ENCODE measurements at regions not wholly inside any gene's neighbourhood (a gene's known extent, or its start where the extent isn't known, plus 50 kb on each side); places are given as distances from the start of the nearest gene placed in this dataset.

DNA sequence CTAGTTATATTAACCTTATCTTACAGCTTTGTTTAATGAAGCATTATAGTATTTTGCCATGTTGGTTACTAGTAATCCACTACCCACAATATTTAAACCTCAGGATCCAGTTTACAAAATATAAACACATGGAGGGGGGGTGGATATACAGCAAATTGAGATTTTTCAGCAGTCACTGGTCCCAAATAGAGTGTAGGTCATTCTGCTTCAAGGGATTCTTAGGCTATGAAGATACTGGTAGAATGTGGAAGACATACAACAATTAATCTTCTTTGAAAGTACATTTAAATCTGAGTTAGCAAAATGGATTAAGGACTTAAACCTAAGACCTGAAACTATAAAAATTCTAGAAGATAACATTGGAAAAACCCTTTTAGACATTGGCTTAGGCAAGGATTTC is 569.6 kb downstream of the ZNF674 start:
- DNase-seq: no peak

DNA sequence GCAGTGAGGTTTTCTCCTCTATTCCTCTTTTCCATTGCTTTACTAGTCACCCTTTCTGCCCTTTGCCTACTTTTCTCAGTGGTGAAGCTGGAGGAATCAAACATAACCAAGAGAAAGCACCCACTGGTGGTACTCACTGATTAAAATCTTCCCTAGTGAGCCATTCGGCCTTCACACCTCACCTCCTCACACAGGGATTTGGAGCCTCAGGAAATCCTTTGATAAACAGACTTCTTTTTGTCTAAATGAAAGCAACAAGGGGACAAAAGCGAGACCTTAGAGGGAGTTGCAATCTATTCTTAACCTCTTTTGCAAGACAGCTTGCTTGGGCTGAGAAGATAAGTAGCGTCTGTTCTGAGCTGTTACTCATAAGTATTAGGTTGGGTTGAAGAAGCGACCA is 572.6 kb downstream of the ZNF674 start:
- DNase-seq: no peak

DNA sequence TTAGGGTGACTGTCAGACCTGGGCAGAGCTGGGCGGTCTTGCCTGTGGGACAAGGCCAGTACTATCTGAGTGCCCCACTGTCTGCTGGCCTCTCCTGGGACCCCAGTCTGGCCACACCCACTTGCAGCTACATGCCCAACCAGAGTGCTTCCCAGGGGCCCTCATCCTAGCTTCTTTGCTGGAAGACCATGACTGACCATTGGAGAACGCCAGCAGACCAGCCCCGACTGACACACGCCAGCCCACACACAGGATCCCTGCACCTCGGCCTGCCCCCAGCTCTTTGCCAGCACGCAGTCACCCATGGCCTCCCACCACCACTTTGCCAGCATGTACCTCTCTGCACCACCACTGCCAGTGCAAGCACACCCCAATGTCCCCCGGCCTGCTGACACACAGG is 585.7 kb downstream of the ZNF674 start:
- no peak for DNase-seq

DNA sequence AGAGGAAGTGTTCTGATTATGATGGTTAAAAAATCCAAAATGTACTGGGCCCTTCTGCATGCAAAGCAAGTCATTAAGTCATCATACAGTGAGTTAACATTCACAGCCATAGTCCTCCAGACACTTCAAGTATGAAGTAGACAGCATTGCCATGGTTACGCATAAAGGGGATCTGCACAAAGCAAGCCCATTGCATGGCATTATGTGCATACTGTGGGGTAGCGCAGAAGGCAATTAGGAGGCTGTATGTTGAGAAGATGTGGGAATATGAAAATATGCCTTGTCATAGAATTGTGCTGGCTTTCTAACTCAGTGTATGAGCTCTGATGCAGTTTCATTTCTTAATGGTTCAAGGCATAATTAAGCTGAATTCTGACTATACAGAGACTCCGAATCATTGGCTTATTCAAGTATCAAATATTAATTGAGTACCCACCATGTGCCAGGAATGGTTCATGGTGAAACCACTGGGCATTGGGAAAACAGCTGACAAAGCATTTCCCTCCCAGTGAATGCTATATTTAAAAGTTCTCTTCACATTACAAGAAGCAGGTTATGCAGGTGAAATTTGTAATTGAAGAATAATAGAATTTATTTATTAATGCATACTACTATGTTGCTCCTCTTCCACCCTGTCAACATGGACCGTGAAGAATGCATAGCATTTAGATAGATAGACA is 588.9 kb downstream of the ZNF674 start:
- DNase-seq: no peak

DNA sequence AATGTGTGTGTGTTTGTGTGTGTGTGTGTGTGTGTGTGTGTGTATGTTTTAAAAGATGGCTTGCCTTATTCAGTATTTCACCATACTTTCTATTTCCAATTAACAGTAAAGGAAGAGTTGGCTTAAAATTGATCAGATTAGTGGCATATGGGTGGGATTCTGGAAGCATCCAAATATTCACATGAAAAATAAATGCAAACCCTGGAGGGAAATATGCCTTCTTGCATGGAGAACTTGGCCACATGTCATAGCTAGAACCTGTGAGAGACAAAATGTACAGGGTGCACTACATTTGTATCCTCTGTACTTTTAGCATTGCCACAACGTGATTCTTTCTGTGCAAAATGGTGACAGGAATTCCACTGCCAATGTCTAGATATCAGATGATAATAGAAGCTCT is 589.6 kb downstream of the ZNF674 start:
- no peak for DNase-seq

DNA sequence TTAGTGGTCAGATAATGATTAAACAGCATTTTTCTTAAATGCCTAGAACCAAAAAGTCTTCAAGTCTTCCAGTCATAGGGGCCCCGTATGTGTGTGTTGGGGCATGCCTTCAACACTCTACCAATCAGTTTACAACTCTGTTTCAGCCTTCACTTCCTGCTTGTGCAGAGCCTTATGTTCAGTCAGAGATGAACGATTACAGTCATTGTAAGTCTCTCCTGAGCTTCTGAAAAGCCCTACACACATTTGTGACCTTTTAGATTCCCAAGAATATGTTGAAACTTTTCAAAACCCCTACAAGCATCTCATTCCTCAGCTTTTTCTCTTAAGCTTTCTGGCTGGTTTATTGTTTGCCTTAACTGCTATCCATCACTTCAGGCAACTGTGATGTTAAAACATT is 591.2 kb downstream of the ZNF674 start:
- no peak for DNase-seq

DNA sequence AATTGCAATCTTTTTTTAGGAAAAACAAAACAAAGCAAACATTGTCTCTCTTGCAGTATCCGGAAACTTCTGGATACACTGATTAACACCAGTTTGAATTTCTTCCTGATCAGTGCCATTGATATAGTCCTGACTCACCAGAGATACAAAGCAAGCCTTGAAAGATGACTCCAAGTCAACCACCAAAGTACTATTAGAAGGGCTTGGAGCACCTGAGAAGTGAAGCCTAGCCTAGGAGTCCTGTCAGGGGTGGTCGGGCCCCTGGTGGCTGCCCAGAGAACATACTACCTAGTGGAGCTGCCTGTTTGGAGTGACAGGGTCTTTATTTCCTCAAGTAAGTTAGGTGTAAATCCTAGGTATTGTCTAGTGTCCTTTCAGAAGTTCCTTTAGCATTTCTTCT is 593.2 kb downstream of the ZNF674 start:
- no peak for DNase-seq

DNA sequence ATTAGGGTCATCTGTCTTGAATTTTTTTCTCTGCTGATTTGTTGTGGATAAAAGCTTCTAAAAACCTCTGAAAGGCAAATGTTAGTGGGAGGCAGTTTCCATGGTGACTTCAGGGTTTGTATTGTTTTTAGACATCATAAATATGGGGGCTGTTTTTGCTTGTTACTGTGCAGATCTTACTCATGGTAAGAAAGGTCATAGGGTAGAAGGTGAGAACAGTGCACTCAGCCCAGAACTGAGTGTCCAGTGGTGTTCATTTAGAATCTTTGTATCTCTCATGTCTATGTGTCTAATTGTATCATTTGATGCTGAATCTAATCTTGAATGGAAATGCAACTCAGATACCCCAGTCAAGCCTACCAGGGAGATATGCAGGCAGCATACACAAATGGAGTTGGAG is 609.8 kb downstream of the ZNF674 start:
- DNase-seq: no peak

DNA sequence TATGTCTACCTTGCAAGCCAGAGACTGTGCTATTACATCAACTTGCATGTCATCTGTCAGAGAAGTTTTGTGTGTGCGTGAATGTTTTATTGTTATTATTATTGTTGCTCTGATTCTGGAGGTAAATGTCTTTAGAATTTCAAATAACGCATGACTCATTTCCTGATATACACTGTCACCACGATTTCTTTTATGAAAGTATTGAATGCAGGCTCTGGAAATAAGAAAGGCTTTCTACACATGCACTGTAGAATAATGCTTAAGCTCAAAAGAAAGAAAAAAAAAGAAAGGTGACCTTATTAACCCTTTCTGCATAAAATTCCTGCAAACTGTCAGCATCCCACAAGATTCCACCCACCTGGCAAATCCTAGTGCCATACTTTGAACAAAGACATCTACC is 632.9 kb downstream of the ZNF674 start:
- DNase-seq: no peak

DNA sequence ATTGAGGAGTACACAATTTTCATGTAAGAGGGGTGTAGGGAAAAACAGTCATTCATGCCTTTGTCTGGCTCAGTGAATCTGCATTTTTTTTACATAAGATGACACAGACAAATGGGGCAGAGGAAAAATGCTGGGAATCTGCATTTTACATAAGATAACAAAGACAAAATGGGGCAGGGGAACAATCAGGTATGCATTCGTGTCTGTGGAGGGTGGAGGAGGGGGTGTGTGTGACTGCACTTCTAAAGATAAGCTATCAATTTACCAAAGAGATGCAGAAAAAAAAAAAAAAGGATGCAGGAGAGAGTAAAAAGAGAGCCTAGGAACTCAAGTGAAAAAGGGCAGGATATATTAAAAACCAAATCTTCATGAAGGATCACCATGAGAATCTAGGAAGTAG is 637.4 kb downstream of the ZNF674 start:
- DNase-seq: no peak

DNA sequence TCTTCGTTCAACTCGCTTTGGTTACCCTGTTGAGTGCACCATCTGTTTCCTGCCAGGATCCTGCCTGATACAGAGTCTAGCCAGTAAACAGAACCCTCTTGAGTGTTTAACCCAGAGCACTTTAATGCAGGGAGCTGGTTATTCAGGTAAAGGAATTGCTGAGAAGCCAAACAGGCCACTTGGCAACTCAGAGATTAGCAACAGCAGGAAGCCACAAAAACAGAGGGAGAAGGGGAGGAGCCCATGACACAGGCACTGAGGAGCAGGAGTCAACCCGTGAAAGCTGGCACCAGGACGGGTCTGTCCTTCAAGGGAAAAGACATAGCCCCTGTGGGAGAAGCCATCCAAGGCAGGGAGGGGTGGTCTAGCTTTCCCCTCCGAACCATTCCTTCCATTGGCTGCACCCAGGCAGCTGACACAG is 641.4 kb downstream of the ZNF674 start:
- no peak for DNase-seq

DNA sequence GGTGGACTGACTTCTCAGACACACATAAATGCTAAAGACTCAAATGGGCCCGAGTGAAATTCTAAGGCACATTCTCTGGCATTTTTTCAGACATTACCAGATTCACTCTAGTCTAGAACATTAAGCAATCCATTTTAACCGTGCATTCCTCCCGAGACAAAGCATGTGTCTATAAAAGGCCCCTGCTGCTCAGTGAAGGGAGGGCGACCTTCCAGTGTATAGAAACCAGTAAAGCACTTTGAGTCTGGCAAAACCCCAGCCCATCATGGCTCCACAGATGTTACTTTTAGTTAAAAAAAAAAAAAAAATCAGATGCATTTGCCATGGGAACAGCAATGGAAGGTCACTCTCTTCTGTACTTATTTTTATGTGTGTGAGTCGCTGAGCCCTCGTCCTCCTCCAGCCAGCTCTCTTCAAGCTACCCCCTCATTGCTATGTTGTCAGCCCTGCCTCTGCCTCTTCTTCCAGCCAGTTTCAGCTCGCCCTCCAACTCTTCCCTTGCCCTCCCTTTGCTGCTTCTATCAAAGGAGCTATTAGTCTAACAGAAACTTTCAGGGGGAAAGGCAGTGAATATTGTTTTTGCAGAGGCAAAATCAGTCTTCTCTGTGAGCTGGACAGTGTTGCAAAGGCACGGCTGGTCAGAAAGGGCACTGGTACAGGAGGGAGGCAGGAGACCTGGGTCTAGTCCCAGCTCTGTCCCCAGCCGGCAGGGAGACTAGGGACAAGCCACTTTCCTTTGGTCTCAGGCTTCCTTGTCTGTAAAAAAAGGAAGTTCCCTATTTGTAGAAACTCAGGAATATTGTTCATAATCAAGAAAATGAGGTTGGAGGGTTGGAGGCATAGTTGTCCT is 644.2 kb downstream of the ZNF674 start:
- no peak for DNase-seq

DNA sequence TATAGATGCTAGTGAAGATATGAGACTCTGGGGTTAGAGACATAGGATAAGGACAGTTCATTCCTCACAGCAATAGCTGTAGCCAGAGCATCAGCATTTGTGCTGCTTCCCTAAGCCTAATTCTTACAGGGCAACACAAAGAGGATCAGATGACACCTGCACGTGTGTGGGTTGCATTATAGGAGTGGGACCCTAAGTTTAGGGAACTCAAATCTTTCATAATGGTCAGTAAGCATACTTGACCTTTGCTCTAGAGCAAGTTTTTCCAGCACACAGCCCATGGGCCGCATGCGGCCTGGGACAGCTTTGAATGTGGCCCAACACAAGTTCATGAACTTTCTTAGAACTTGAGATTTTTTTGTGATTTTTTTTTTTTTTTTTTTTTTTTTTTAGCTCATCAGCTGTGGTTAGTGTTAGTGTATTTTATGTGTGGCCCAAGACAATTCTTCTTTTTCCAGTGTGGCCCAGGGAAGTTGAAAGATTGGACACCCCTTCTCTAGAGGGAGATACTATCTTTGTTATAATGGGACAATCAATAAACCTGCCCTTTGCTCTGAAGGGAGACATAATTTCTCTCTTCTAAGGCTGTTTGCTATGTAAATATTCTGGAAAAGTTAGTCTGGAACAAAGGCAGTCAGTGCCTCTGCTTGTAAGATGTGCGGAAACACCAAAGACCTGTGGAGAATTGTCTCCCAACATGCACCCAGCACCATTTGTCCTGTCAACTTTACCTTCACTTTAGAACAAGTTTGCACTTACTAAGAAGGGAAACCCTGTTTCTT is 650.2 kb downstream of the ZNF674 start:
- DNase-seq: no peak

DNA sequence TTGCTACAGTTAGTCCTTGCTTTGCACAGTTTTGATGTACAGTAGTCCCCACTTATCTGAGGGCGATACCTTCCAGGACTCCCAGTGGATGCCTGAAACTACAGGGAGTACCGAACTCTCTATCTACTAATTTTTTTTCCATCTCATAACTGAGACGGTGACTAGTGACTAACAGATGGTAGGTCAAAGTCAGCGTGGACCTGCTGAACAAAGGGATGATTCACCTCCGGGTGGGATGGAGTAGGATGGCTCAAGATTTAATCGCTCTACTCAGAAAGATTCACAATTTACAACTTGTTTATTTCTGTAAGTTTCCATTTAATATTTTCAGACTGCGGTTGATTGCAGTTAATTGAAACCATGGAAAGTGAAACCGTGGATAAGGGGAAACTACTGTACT is 655.8 kb downstream of the ZNF674 start:
- DNase-seq: no peak

DNA sequence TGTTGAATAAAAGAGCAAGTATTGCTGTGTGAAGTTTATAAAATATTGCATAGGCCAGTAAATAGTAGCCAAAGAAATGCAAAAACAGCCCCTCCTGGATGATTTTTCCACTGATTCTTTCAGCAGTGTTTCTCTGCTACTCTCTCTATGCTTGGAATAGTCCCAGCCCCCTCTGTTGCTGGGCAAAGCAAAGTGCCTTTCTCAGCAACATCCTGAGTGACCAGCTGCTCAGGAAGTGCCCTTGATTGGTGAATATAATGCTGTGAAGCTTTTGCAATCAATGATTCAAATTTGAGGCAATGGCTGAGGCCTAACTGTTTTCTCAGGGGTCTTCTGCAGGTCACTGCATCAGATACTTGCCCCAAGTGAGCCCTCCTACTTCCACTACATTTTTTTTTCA is 656.7 kb downstream of the ZNF674 start:
- no peak for DNase-seq

DNA sequence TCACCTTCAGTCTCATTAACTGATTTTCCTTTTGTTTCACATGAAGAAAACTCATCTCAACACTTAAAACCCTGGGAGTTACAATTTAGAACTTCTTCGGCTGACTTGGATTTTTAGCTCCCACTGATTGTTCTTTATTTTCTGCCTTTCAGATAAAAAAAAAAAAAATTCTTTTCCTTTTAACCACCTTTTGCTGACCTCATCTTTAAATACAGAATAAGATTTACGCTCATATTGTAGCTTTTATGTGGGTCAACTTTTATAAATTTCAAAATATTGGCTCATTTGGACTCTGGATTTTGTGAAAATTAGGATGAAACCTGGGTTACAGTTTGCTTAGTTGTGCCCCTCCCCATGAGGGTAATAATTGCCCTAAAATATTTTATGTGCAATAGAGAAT is 659.3 kb downstream of the ZNF674 start:
- DNase-seq: no peak

DNA sequence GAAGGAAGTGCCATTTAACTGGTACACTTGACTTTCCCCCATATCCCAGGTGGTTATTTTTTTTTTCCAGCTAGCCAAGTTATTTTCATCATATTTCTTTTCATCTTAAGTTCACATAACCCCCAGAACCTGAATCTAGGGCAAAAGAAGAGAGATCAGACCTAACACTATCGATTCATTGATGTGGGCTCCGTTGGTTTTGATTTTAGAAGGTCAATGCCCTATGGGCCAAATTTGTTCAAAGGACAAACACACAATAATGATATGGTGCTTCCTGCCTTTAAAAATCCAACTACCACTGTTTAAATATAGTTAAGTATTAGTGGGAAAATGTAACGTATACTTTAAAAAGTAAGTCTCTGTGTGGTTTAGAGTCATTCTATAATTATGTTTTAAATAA is 665.7 kb downstream of the ZNF674 start:
- no peak for DNase-seq

DNA sequence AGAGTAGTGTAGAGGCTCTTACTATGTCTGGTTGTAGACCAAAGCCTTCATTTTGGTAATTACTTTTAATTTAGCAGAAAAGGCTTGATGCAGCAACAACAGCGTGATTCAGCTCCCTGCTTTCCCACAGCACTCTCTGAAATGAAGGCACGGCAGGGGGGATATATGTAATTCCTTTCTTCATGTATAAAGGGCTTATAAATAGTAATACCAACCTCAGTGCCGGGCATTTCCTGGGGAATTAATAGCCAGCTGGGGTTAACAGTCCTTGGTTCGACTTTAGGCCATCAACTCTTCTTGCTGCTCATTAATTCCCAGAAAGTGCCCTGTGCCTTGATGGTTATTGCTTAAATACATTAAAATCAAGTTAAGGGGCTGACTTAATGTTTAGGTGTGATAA is 669.0 kb downstream of the ZNF674 start:
- DNase-seq: no peak

DNA sequence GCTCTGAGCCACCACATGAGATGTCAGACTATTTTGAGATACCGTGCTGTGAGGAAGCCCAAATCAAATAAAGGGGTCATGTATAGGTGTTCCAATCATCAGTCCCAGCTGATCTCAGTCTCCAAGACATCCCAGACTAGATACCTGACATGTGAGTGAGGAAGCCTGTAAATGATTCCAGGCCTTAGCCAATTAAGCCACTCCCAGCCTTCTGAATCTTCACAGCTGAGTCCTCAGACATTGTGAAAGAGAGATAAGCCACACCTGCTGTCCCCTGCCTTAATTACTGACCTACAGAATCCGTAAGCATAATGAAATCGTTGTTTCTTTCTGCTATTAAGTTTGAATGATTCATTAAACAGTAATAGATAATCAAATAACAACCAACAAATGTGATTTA is 671.4 kb downstream of the ZNF674 start:
- no peak for DNase-seq

DNA sequence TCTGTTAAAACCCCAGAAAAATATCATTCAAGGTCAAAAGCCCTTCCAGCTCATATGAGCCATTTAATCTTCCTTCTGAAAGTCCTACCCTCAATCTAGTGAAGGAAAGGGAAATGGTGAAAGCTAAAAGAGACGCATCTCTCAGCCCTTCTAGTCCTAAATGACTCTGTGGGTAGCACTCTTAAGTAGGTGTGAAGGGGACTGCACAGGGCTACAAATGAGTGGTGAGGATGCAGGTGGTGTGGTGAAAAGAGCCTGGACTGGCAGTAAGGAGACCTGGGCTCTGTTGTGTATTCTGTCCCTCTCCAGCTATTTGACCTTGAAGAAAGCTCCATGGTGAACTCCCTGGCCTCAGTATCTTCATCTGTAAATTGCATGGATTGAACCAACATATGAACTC is 671.8 kb upstream of the DIPK2B start:
- DNase-seq: no peak

DNA sequence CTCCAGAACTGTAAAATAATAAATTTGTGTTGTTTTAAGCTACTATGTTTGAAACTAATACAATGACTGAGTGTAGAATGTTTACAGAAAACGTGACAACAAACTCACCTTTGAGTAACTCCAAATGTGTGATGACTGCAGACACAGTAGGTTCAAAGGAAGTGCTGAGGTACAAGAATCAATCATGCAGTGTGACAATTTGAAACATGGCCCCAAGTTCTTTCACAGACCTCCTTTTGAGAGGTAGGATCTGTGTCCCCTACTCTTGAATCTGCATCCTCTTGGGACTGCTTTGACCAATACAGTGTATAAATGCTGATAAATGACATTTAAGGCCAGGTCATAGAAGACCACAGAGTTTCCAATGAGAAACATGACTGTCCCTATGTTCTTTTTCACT is 667.7 kb upstream of the DIPK2B start:
- DNase-seq: no peak

DNA sequence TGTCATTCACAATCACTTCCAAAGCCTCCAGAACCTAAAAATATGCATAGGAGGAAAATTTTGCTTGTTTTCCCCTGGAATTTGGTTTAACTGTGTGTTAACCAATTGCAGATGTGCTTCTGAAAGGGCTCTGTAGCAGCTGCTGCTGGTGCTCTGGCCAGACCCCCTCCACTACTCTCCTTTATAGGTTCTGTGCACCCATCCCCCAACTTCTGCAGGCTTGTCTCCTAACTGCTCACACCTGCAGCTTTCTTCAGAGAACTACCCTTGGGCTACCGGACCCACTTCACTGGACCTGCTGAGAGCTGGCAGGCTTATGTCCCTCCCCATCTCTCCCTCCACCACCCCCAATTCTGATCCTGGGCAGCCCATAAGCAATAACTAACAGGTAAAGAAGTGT is 662.1 kb upstream of the DIPK2B start:
- no peak for DNase-seq

DNA sequence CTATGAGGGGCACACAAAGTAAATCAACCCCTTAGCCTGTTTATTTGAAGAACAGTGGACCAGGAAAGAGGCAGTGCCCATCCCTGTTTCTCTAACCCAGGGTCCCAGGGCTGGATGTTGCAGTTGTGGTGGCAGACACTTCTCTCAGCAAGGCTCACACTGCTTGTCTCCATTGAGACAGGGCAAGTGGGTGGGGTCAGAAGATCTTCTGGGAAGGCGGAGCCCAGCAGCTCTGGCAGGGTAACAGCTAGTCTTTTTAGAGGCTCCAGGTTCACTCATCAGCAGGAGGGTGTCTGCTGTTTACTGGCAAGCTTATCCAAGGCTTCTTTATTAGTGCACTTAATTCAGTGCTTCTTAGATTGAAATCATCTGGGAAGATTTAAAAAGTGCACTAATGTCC is 659.8 kb upstream of the DIPK2B start:
- DNase-seq: no peak

DNA sequence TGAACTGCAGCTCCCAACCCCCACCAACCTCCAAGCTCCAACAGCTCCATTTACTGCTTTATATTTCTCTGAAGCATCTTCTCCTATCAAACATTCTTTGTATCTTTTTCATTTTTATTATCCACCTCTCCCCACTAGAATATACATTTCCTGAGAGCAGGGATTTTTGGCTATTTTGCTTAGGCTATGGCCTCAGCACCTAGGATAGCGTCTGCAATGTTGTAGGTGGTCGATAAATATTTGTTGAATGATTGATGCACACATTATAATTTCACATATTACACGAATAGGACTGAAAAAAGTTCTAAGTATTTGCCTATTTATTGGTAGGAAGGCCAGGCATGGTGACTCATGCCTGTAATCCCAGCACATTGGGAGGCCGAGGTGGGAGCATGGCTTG is 658.7 kb upstream of the DIPK2B start:
- DNase-seq: no peak
